ENCODE measurements at regions not wholly inside any gene's neighbourhood (a gene's known extent, or its start where the extent isn't known, plus 50 kb on each side); places are given as distances from the start of the nearest gene placed in this dataset.
A peak's percentile ranks its signal among the peaks of the same experiment; 100 is the strongest.
"Not testable (repeated sequence)": the region's sequence is repeated elsewhere in the genome, so short reads cannot be mapped to it uniquely, and the experiment has no call there.

DNA sequence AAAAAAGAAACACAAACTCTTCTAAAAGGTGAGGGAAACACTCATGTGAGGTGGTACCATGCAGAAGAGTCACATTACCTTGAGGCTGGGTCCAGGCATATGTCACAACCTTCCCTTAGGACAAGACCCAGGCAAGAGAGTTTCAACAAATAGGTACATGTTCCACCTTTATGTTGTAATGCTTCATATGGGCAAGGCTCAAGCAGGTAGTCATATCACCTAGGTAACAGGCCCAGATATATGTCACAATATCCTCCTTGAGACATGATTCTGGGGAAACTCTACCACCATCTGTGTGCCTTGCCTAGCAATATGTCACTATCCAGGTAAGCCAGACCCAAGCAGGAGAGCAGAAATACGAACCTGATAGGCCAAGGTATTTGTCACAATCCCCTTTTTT is 892.2 kb upstream of the AMELY start:
- H3K4me1 Mint-ChIP-seq (ENCODE audit: low read depth) = peaks cover 15% of the 10 kb centered on the region
- TF ChIP-seq, protein P1, sequence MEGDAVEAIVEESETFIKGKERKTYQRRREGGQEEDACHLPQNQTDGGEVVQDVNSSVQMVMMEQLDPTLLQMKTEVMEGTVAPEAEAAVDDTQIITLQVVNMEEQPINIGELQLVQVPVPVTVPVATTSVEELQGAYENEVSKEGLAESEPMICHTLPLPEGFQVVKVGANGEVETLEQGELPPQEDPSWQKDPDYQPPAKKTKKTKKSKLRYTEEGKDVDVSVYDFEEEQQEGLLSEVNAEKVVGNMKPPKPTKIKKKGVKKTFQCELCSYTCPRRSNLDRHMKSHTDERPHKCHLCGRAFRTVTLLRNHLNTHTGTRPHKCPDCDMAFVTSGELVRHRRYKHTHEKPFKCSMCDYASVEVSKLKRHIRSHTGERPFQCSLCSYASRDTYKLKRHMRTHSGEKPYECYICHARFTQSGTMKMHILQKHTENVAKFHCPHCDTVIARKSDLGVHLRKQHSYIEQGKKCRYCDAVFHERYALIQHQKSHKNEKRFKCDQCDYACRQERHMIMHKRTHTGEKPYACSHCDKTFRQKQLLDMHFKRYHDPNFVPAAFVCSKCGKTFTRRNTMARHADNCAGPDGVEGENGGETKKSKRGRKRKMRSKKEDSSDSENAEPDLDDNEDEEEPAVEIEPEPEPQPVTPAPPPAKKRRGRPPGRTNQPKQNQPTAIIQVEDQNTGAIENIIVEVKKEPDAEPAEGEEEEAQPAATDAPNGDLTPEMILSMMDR (IDR thresholded peaks at IDR 0.05) = no peak
- peaks cover 1% of the 10 kb centered on the region; the same call in 1 of the 2 replicates for H3K27me3 Mint-ChIP-seq (ENCODE audit: insufficient read depth)
- no peak overlapping the region for H3K27ac Mint-ChIP-seq
- no peak overlapping the region for H3K4me3 Mint-ChIP-seq
- H3K36me3 Mint-ChIP-seq (ENCODE audit: low read depth) = no peaks in the 10 kb centered on the region
- no peak for DNase-seq
- no peaks in the 10 kb centered on the region for H3K9me3 Mint-ChIP-seq

DNA sequence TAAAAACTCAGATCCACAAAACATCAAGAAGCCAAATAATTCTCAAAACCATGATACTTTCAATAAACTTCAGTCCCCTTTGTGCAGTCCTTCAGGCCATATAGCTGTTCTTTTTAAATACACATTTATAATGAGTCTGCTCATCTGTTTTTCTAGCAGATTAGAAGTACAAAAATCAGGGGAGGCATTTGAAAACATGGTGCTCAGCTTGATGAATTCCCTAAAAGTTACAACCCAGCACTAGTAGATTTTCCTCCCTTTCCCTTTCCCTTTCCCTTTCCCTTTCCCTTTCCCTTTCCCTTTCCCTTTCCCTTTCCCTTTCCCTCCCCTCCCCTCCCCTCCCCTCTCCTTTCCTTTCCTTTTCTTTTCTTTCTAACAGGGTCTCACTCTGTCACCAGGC is 884.6 kb upstream of the AMELY start:
- DNase-seq = no peak
- Mint-ChIP-seq H3K36me3 (ENCODE audit: low read depth) (no peaks in the 10 kb centered on the region), H3K4me1 (ENCODE audit: low read depth) (peaks cover 21% of the 10 kb centered on the region), H3K4me3 (no peak overlapping the region), H3K9me3 (no peaks in the 10 kb centered on the region), H3K27me3 (ENCODE audit: insufficient read depth) (peaks cover 1% of the 10 kb centered on the region; the same call in 1 of the 2 replicates), H3K27ac (no peak overlapping the region)
- TF ChIP-seq, protein P1 (IDR thresholded peaks at IDR 0.05) = no peak

DNA sequence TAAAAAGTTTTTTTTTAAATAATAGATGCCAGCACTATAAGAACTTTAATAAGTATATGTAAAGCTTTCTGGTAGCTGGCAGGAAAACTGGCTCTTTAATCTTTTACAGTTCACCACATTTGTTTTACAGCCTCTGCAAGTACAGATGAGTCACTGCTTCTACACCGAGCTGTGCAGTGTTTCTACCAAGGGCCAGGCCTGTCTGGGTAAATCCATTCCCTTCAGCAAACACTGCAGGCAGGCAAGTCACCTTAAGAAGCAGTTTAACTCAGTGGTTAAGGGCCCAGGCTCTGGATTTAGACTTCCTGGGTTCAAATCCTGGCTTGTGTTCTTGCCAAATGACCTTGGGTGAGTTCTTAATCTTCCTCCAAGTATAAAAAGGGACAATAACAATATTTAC is 882.9 kb upstream of the AMELY start:
- Mint-ChIP-seq H3K4me1 (ENCODE audit: low read depth) (peaks cover 21% of the 10 kb centered on the region), H3K36me3 (ENCODE audit: low read depth) (no peaks in the 10 kb centered on the region), H3K27ac (peak overlapping the region; percentile 58), H3K9me3 (no peaks in the 10 kb centered on the region), H3K27me3 (ENCODE audit: insufficient read depth) (no peaks in the 10 kb centered on the region; the same call in 1 of the 2 replicates), H3K4me3 (no peak overlapping the region)
- peak; percentile 76 for DNase-seq
- TF ChIP-seq, protein P1 (IDR thresholded peaks at IDR 0.05) = no peak

DNA sequence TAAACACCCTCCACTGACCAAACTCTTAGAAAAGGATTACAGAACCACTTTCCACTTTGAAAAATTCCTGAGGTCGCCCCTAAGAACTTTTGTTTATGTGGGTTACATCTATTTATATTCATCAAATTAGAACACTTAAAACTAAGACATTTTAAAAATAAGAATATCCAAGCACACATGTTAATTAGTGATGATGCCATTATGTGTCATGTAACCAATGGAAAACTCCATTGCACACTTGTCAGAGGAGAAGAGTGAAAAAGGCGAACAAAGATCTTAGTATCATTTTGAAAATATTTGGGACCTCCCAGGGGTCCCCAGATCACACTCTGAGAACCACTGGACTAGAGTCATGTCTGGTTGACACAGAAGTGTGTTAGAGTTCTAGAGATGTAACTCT is 882.4 kb upstream of the AMELY start:
- Mint-ChIP-seq H3K27ac (peak overlapping the region; percentile 58), H3K9me3 (no peaks in the 10 kb centered on the region)
- TF ChIP-seq, protein P1 (IDR thresholded peaks at IDR 0.05) = no peak

DNA sequence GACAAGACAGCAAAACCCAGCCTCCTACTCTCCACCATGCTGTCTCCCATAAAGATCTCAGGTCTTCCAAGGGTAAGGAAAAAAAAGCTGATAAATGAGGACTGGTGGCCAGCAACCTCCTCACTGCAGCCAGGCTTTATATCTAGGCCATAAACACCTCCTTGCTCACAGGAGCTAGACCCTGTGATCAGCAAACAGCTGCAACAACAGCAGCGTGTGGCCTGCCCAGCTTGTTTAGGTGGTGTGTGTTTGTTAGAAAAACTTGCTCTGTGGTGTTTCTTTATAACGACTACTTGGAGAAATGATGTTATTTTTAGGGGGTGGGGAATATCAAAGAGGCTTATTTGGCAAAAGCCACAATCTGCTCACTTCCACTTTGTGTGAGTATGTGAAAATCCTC is 880.9 kb upstream of the AMELY start:
- Mint-ChIP-seq H3K4me1 (ENCODE audit: low read depth) (peaks cover 21% of the 10 kb centered on the region), H3K9me3 (no peaks in the 10 kb centered on the region), H3K36me3 (ENCODE audit: low read depth) (no peaks in the 10 kb centered on the region), H3K4me3 (no peak overlapping the region), H3K27me3 (ENCODE audit: insufficient read depth) (no peaks in the 10 kb centered on the region; the same call in 1 of the 2 replicates), H3K27ac (no peak overlapping the region)
- TF ChIP-seq, protein P1 (IDR thresholded peaks at IDR 0.05) = no peak
- no peak for DNase-seq

More for the DNA sequence above, 882.4 kb upstream of the AMELY start:
- DNase-seq = peak; percentile 1
- no peaks in the 10 kb centered on the region; the same call in 1 of the 2 replicates for H3K27me3 Mint-ChIP-seq (ENCODE audit: insufficient read depth)
- H3K36me3 Mint-ChIP-seq (ENCODE audit: low read depth) = no peaks in the 10 kb centered on the region
- peak overlapping the region; percentile 45 for H3K4me3 Mint-ChIP-seq
- peaks cover 21% of the 10 kb centered on the region for H3K4me1 Mint-ChIP-seq (ENCODE audit: low read depth)

DNA sequence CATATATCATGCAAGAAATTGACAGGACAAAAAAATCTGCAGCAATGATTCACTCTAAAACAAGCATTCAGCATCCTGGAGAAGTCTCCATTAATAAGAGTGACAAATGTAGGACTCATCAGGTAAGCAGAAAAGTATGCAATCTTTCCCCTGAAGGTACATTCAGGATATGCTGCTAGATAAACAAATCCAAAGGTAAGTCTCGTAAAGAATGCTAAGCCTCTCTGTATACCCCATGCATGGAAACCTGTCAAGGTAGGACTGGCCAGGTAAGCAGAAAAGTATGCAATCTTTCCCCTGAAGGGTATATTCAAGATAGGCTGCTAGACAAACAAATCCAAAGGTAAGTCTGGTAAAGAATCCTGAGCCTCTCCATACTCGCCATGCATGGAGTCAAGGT is 869.9 kb upstream of the AMELY start:
- no peaks in the 10 kb centered on the region; the same call in none of the 2 replicates for H3K27me3 Mint-ChIP-seq (ENCODE audit: insufficient read depth)
- DNase-seq = no peak
- H3K36me3 Mint-ChIP-seq (ENCODE audit: low read depth) = no peaks in the 10 kb centered on the region
- H3K9me3 Mint-ChIP-seq = no peaks in the 10 kb centered on the region
- peaks cover 5% of the 10 kb centered on the region; the same call in 1 of the 2 replicates for H3K4me1 Mint-ChIP-seq (ENCODE audit: low read depth)
- no peak overlapping the region for H3K27ac Mint-ChIP-seq
- no peak overlapping the region for H3K4me3 Mint-ChIP-seq
- TF ChIP-seq, protein P1 (IDR thresholded peaks at IDR 0.05) = no peak

DNA sequence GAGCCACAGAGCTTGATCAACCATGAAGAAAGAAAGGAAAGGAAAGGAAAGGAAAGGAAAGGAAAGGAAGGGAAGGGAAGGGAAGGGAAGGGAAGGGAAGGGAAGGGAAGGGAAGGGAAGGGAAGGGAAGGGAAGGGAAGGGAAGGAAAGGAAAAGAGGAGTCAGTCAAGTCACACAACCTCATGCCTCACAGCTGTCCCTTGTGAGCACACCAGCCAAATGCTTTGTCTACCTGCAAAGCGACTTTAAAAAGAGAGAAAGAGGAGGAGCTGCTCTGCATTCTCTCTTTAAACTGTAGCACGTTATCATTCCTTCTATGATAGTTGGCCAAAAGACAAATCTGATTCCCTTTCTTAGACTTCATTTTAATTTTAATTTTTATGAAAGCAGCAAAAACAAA is 863.9 kb upstream of the AMELY start:
- DNase-seq; H3K4me1 Mint-ChIP-seq (ENCODE audit: low read depth); H3K4me3 Mint-ChIP-seq; H3K9me3 Mint-ChIP-seq; H3K36me3 Mint-ChIP-seq (ENCODE audit: low read depth); H3K27ac Mint-ChIP-seq; H3K27me3 Mint-ChIP-seq (ENCODE audit: insufficient read depth): not testable (repeated sequence)

All from HFFc6 (cell line).